ENCODE measurements at regions not wholly inside any gene's neighbourhood (a gene's known extent, or its start where the extent isn't known, plus 50 kb on each side); places are given as distances from the start of the nearest gene placed in this dataset.
"Not testable (repeated sequence)": the region's sequence is repeated elsewhere in the genome, so short reads cannot be mapped to it uniquely, and the experiment has no call there.

DNA sequence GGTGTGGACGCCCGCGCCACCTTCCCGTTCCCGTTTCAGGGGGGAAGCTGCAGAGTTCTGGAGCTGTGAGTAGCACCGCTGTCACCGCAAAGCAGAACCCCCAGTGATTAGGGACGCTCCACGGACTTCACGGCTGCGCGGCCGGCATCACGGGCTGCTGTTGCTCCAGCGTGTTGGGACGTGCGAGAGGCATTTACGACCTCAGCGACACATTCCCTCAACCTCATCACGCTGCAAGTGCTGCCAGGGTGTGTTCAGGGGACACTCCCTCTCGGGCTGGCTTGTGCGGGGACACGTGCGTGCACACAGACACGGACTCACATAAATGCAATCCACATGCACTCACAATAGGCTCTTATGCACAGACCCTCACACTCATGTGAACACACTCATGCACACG lies 187.9 kb downstream of the NPIPB11 start:
- DNase-seq (ENCODE audit: low read depth): not testable (repeated sequence)

DNA sequence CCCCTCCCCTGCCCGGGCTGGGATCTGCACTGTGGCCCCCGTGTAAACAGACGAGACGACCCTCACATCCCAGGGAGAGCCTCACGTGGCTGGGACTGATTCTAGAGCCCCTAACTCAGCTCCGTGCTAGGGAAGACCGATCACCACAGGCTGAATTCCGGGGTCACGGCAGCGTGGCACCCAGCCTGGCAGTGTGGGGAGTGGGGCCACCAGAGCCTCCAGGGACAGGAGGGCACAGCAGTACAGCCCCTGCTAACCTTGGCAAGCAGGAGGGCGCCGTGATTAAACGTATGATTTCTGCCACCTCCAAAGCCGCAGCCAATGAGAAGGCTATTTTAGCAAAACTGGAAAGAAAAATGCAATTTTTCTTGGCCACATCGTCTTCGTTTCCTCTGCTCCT lies 188.3 kb downstream of the NPIPB11 start:
- DNase-seq (ENCODE audit: low read depth): not testable (repeated sequence)

DNA sequence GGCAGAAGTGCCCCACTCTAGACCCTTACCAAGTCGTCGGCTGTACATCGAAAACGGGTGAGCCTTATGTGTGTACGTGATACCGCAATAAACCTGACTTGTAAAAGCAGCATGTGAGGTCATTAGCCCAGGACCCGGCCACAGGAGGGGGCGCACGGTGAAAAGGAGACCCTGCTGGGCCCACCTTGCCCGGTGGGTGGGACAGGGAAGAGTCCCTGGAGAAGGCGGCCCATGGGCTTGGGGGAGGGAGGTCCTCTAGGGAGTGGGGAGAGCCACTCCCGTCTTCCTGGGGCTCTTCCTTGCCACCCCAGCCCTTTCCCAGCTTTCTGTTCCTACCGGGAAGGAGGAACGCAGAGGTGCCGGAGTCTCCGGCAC lies 188.8 kb downstream of the NPIPB11 start:
- not testable (repeated sequence) for DNase-seq (ENCODE audit: low read depth)

DNA sequence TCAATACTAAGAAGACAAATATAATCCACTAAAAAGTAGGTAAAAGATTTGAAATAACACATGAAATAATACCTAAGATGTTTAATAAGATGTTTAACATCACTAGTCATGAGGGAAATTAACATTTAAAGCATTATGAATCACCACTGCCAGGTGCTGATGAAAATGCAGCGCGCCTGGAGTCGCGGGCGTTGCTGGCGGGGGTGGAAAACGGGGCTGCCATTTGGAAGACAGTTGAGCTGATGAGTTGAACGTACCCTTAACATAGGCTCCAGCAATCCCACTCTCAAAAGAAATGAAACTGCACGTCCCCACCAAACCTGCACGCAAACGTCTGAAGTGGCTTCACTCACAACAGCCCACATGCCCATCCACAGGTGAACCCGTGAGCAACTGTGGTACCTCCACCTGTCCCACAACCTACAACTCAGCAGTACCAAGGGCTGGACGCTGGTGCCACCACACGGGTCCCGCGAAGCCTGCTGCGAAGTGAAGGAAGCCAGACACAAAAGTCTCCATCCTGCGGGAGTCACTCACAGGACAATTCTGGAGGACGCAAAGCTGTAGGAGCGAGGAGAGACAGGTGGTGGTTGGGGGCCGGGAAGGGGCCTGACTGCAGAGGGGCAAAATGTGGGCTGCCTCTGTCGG lies 189.3 kb downstream of the NPIPB11 start:
- DNase-seq (ENCODE audit: low read depth): not testable (repeated sequence)

DNA sequence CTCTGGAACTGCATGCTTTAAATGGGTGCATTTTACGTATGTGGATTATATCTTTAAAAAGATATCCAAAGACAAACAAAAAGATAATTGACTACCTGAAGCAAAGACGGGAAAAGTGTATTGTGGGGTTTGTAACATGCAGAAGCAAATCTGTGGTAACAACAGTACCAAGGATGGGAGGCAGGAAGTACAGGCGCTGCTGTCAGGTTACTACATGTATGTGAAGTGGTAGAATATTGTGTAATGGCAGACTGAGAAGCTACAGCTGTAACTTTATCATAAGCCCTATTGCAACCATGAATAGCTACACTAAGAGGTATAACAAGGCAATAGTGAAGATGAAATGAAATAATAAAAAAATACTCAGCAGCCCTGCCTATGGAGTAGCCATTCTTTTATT lies 192.7 kb downstream of the NPIPB11 start:
- DNase-seq (ENCODE audit: low read depth): not testable (repeated sequence)

DNA sequence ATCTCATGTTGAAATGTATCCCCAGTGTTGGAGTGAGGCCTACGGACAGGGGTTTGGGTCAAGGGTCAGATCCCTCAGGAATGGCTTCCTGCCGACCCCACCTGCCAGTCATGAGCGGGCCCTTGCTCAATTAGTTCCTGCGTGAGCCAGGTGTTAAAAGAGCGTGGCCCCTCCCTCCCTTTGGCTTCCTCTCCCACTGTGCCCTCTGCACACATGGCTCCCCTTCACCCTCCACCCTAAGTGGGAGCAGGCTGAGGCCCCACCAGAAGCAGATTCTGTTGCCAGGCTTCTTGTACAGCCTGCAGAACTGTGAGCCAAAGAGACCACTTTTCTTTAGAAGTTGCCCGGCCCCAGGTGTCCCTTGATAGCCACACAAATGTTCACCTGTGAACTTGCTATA lies 193.3 kb downstream of the NPIPB11 start:
- DNase-seq (ENCODE audit: low read depth): not testable (repeated sequence)

DNA sequence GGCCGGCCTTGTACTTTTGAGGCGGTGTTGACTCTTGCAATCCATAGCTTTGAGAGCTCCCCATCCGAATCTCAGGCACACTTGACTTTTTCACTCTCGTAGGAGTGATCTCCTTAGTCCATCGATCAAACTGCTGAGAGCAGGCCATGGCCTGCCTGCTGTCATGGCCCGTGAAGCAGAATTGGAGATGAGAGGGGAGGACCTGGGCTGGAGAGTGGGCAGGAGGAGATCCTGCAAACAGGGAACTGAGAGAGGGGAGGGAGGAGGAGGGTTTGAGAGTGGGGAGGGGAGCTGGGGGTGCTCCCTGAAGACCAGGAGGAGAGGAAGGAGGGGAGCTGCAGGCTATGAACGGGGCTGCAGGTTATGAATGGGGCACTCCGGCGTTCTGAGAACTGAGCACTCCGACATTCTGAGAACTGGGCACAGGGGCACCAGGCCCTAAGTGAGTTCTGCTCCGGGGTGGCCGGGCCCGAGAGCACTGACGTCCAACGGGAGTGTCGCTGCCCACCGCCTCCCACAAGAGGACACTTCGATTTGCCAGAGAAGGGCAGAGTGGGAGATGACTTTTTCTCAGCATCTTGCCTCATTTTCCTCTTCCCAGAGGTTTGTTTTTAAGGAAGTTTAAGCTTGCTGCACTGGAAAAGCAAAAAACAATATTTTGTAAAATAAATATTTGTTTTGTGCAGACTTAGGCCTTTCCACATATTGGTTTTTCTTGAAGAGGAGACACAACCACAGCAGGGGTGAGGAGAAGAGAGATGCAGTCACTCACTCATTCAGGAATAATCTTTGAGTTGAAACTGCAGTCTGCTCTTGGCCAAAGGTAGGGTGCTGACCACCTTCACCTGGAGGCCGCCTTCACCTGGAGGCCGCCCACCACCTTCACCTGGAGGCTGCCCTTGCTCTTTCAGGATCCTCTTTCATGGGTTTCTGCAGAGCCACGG lies 194.2 kb downstream of the NPIPB11 start:
- not testable (repeated sequence) for DNase-seq (ENCODE audit: low read depth)

DNA sequence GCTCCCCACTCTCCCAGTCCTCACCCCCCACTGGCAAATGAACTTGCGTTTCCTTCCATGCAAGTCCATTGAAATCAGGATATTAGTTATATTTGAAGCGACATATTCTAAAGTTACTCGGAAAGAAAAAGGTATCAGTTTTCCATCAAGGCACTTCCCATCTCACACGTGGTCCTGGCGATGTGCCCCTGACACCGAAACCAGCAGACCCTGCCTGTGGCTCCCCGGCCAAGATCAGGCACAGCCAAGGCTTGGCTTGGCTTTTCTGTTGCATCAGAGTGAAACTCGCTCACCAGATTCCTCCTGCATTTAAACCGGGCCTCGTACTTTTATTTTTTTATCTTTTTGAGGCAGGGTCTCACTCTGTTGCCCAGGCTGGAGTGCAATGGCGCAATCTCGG lies 195.1 kb downstream of the NPIPB11 start:
- DNase-seq (ENCODE audit: low read depth): not testable (repeated sequence)

DNA sequence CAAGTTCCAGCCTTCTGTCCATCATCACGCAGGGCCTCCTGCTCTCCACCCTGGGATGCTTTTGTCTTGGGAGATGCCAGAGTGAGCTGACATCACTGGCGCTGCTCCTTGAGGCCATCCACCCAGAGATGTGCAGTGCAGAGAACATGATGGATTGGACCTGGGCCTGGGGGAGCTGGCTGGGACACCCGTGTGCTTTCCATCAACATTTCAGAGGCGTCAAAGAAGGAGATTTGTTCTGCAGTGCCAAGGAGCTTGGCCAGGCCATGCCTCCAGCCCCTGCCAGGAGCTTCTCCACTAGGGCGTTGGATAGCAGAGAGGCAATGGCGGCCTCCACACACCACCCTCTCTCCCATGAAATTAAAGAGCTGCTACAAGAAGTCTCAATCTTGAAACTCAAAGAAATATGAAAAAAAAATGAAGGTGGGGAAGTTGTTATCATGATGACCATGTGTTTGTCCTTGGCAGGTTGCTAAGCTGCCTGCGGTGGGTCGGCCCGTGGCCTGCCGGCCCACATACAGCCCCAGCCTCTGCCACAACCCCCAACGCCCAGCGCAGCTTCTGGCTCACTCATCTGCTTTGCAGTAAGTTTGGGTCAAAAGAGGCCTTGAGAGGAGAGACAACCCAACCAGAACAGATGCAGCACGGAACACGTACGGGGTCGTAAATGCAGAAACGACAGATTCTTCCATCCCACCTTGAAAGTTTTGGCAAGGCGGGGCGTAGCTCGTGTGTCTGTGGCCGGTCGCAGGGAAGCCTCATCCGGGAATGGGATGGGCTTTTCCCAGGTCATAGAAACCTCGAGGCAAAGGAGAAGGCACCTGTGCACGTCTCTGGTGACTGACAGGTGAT lies 196.0 kb downstream of the NPIPB11 start:
- not testable (repeated sequence) for DNase-seq (ENCODE audit: low read depth)

DNA sequence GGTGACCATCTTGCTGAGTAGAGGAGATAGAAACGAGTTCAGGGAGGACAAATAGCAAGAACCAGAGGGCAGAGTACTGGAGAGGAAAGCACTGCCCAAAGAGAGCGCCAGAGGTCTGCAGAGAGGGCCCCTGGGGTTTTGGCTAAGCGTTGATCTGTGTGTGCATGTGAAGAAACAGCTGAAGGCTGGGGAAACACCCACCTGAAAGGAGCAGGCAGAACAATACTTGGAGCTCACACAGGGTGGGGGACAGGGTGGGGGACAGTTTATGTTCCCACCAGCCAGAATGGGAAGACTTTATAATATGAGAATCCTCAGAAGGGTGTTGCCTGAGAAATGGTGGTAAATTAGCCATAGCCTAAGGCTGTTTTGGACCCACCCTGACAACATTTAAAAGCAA lies 200.4 kb downstream of the NPIPB11 start:
- DNase-seq (ENCODE audit: low read depth): not testable (repeated sequence)

DNA sequence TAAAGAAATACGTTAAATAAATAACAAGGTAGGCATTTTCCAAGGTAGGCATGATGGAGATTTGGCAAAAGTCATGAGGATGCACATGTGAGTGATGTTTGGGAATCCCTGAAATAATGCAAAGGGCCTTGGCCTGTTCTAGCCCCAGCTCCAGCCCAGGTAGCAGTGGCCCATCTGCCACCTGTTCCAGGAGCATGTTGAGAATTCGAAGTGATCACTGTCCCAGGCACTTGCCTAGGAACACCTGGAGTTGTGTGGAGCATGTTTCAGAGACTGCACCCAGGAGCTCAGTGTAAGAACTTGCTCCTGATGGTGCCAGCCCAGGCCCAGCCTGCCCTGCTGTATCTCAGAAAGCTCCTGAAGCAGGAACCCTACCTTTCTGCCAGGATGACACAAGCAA lies 201.4 kb downstream of the NPIPB11 start:
- not testable (repeated sequence) for DNase-seq (ENCODE audit: low read depth)

DNA sequence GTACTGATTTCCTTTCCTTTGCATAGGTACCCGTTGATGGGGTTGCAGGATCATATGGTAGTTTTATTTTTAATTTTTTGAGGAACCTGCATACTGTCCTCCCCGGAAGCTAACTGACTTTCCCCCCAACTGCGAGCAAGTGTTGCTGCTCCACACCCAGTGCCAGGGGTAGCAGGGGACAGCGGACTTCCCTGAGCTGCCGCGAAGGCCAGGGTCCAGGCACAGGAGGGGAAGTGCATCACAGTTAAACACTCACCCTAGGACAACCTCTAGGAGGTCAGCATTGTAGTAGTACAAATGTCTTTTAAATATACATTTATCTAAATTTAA lies 201.7 kb downstream of the NPIPB11 start:
- no peak for DNase-seq (ENCODE audit: low read depth)

DNA sequence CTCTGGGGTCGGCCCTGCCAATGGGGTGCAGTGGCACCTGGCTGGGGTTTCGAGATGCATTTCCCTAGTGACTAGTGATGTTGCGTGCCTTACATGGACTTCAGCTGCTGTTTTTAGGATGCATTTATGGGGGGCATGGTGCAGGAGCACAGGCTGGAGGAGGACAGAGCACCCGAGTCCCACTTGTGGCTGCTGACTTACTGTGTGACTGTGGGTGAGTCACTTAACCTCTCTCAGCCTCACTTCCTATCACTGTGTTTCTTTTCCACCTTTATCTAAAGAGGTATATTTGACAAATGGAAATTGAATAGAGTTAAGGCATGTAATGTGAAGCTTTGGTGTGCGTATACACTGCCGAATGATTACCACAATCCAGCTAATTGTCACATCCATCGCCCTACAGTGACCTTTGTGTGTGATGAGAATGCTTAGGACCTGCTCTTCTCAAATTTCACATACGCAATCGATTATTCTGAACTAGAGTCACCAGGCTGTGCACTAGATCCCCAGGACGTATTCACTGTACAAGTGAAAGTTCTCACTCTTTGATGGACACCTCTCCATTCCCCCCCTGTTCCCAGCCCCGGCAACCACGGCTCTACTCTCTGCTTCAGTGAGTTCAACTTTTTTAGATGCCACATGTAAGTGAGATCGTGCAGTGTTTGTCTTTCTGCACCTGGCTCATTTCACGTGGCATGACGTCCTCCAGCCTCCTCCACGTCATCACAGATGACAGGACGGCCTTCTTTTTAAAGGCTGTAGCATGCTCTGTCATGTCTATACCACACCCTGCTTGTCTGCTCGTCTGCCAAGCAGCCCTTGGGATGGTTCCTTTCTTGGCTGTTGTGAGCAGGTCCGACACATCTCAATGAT lies 202.3 kb downstream of the NPIPB11 start:
- DNase-seq (ENCODE audit: low read depth): not testable (repeated sequence)

DNA sequence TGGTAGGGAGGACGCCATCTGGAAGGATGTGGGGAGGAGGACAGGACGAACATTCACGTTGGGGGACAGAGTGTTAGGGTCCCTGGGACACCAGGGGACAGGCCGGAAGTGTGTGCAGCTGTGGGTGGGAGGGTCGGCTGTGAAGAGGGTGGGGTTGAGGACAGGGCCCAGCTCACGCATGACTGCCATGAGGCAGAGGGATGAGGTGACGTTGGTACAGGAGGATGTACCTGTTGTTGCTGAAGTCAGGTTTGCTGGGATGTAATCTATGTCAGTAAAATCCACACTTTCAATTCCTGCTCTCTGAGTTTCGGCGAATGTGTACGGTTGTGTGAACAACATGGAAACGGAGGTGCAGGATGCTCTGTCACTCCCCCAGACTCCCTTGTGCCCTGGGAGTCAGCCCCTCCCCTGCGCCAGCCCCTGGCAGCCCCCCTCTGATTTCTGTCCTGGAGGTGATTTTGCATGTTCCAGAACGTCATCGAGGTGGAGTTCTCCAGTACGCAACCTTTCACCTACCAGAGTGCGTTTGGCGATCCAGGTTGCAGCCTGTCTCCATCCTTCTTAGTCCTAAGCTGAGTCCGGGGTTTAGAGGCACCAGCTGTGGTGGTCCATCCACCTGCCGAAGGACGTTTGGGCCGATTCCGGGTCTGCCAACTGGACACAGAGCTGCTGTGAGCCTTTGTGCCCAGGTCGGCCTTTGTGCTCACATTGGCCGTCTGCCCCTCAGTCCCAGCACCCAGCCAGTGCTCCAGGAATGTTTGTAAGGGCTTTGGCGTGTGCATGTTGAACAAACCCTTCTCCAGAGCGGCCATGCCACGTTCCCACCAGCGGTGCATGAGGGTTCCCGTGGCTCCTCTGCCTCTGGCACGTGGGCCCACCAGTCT lies 203.2 kb downstream of the NPIPB11 start:
- DNase-seq (ENCODE audit: low read depth): not testable (repeated sequence)

DNA sequence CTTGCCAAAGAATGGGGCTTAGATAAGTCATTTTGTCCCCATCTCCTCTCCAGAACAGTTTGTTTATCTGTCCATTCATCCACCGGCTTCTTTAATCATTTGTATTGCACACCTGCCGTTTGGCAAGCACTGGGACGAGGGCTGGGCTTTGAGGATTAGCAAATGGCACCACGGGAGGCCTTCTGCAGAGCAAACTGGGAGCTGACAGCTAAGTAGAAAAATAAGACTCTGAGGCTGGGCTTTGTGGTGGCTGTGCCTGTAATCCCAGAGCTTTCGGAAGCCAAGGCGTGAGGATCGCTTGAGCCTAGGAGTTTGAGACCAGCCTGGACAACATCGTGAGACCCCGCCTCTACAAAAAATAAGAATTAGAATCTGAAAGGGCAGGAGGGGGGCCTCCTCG lies 203.9 kb downstream of the NPIPB11 start:
- not testable (repeated sequence) for DNase-seq (ENCODE audit: low read depth)

DNA sequence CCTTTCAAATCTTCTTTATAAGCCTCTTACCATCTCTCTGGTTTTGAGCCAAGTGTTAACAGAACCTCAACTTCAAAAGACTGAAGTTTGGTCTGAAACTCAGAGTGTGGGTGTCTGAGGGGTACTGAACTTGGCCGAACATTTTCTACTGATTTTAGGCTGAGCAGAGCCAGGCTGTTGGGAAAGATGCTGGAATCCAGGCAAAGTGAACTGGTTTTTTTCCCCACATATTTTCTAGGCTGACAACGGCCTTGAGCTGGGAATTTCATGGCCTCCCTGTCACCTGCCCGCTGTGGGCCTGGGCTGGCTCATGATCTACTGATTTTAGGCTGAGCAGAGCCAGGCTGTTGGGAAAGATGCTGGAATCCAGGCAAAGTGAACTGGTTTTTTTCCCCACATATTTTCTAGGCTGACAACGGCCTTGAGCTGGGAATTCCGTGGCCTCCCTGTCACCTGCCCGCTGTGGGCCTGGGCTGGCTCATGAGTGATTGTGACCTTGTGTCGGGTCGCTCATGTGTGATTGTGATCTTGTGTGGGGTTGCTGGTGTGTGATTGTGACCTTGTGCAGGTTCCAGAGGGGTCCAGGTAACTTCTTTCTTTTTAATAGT lies 204.4 kb downstream of the NPIPB11 start:
- not testable (repeated sequence) for DNase-seq (ENCODE audit: low read depth)

DNA sequence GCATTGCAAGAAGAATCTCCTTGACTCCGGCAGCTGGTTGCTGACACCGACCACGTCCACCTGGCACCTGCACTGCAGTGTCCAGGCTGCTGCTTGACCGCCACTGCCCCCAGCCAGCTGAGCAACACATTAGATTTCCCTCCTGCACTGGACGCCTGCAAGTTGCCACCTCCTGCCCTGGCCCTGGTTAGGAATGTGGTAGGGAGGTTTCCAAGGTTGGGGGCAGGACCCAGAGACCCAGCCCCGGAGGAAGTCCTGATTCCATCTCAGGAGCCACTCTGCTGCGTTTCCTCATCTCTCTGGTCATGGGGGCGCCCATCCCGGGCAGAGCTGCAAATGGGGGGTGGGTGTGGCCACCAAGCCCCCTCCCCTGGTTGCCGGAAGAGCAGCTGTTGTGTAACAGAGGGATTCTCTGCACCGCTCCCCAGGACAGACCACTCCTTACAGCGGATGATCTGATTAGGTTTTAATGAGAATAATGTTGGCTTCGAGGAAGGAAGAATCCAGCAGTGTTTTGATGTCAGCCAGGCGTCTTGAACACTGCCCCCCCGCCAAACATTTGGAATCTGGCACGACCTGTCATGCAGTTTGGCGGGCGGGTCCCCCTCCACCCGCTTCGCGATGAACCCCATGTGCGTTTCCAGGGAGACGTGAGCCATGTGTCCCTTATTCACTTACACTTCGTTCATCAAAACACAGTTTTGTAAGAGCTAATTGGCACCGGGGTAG lies 205.1 kb downstream of the NPIPB11 start:
- DNase-seq (ENCODE audit: low read depth): not testable (repeated sequence)

DNA sequence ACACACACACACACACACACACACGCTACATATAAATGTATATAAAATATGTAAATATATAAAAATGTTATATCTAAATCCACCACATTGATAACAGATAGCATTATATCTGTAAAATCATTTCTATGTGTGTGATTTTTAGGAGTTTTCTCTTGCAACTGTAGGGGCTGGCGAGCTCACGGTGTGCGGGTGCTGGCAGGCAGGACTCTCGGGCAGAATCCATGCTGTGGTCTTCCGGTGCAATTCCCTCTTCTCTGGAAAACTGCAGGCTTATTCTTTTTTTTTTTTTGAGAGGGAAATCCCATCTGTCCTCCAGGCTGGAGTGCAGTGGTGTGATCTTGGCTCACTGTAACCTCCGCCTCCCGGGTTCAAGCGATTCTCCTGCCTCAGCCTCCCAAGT lies 205.8 kb downstream of the NPIPB11 start:
- DNase-seq (ENCODE audit: low read depth): not testable (repeated sequence)

DNA sequence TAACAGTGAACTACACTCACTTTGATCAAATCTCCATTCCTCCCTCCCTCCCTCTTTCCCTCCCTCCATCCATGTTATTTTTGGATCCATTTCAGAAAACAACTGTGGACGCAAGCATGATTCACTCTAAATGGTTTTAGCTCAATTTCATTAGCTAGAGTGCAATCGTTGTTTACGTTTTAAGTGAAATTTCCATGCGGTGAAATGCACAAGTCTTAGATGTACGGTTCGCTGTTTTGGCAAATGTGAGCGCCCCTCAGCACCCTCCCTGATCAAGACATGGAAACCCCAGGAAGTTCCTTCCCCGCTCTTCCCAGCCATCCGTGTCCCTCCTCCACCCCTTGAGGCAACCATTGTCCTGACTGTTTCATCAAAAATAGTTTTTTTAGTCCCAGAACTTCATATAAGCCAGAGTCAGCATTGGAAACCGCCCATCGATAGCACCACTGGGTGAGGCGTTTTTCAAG lies 206.3 kb downstream of the NPIPB11 start:
- DNase-seq (ENCODE audit: low read depth): not testable (repeated sequence)

Data from non-pigmented ciliary epithelial cell (primary cell).